ENCODE measurements at regions not wholly inside any gene's neighbourhood (a gene's known extent, or its start where the extent isn't known, plus 50 kb on each side); places are given as distances from the start of the nearest gene placed in this dataset.
"Not testable (repeated sequence)": the region's sequence is repeated elsewhere in the genome, so short reads cannot be mapped to it uniquely, and the experiment has no call there.

DNA sequence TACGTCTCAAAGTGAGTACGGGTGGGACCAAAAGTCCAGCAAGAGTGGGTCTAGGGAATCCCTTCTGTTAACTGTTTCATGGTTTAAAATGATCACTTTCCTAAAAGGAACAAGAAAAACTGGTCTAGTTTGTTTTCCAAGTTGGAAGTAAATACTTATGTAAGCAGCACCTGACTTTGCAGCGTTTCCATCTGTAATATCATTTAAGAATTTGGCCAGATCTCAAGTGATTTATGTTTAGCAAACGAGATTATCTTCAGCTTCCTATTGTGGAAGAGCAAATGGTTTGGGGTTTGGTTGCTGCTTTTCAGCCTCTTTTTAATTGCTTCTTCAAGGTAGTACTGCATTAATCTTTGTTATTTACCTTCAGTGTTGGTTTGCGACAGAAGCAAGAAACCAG is 50.4 kb downstream of the FHIP1A start:
- DNase-seq: no peak

DNA sequence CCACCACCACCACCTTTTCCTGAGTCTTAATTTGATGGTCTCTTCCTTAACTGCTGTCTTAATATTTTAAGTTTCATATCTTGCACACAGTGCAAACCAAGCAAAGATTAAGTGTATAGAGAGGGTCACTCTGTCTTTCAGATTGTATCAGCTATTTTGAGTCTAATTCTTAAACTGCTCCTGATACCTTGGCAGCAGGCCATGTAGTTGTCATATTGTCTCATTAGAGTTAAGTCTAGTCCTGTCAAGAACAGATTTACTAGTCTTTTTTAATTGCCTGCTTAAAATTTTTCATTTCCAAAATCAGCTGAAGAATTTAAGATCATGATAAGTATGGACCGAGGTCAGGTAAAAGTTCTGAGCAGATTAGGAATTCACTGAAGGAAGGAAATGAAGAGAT is 51.5 kb downstream of the FHIP1A start:
- no peak for DNase-seq

DNA sequence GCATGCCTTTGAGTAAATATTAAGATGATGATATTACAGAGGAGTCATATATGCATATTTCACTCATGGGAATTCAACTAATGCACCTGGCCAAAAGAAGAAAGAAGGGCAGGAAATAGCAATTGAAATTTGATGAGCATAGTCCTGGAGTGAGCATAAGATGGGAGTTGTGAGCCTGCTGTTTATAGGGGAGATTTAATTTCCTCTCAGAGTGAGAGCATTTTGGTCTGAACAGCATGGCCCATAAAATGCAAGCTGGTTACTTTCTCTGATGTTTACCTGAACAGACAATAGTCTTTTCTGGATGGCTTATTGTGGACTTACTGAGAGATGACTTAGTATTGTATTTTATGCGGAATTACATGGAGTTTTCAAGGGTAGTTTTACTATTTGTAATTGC is 53.6 kb downstream of the FHIP1A start:
- DNase-seq: no peak

- no peak for DNase-seq
These were observed 60.0 kb downstream of the FHIP1A start for GRCh38 chr4:151468715-151469696.

DNA sequence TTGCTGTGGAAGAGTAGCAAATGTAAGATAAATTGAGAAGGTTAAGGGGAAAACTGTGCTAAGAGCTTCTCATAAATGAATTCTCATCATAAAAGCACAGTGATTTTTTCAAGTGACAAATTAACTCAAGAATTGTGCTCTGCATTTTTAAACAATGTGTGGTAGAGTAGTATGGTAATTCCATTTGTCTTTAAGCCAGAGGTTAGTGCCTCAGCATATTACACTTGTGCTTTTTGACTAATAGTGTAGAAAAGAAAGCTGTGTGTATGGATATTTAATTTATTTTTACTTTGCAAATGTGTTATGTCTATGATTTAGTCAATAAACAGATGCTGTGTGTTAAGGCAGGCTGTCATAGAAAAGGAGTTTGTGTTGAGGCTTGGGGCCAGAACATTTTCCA is 61.0 kb downstream of the FHIP1A start:
- DNase-seq: no peak

GRCh38 chr4:151471728-151472127 is 62.8 kb downstream of the FHIP1A start:
- no peak for DNase-seq

GRCh38 chr4:151472297-151472696 is 63.3 kb downstream of the FHIP1A start:
- no peak for DNase-seq

GRCh38 chr4:151472711-151473110 is 63.7 kb downstream of the FHIP1A start:
- no peak for DNase-seq

GRCh38 chr4:151473521-151474097 is 64.6 kb downstream of the FHIP1A start:
- no peak for DNase-seq

GRCh38 chr4:151475035-151475714 is 66.2 kb downstream of the FHIP1A start:
- DNase-seq: no peak

- no peak for DNase-seq
These were observed 72.8 kb downstream of the FHIP1A start for GRCh38 chr4:151481813-151482212.

GRCh38 chr4:151484396-151485102 is 75.6 kb downstream of the FHIP1A start:
- DNase-seq: peak; percentile 76

- no peak for DNase-seq
These were observed 76.7 kb downstream of the FHIP1A start for GRCh38 chr4:151485541-151486131.

- DNase-seq: peak; percentile 18
These were observed 77.2 kb downstream of the FHIP1A start for GRCh38 chr4:151486168-151486567.

DNA sequence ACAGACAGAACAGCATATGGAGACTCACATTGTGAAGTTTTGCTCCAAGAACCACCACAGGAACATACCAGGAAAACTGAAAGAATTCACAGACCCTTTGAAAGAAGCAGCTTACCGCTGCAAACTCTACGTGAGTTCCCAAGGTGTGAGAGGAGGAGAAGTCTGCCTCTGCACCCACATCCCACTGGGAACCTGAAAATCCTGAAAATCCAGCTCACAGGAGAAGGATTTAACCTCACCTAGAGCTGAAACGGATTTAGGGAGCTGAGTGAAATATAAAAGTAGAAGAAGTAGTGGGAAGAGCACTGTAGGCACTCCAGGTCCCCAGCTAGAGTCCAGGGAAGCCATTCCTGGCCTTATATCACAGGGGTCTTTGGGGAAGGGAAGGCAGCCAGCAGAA is 80.0 kb downstream of the FHIP1A start:
- DNase-seq: no peak

GRCh38 chr4:151489462-151490203 is 80.7 kb downstream of the FHIP1A start:
- DNase-seq: no peak

GRCh38 chr4:151495612-151496011 is 86.6 kb downstream of the FHIP1A start:
- DNase-seq: not testable (repeated sequence)

DNA sequence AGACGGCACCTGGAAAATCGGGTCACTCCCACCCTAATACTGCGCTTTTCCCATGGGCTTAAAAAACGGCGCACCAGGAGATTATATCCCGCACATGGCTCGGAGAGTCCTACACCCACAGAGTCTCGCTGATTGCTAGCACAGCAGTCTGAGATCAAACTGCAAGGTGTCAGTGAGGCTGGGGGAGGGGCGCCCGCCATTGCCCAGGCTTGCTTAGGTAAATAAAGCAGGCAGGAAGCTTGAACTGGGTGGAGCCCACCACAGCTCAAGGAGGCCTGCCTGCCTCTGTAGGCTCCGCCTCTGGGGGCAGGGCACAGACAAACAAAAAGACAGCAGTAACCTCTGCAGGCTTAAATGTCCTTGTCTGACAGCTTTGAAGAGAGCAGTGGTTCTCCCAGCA is 102.6 kb downstream of the FHIP1A start:
- not testable (repeated sequence) for DNase-seq

DNA sequence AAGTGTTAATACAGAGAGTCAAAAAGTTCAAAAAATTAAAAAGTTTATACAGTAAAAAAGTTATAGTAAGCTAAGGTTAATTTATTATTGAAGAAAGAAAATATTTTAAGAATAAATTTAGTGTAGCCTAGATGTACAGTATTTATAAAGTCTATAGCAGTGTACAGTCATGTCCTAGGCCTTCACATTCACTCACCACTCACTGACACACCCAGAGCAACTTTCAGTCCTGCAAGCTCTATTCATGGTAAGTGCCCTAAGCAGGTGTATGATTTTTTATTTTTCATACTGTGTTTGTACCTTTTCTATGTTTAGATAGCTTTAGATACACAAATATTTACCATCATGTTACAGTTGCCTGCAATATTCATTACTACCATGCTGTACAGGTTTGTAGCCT is 108.9 kb downstream of the FHIP1A start:
- DNase-seq: no peak

GRCh38 chr4:151518359-151518758 is 109.4 kb downstream of the FHIP1A start:
- no peak for DNase-seq

DNA sequence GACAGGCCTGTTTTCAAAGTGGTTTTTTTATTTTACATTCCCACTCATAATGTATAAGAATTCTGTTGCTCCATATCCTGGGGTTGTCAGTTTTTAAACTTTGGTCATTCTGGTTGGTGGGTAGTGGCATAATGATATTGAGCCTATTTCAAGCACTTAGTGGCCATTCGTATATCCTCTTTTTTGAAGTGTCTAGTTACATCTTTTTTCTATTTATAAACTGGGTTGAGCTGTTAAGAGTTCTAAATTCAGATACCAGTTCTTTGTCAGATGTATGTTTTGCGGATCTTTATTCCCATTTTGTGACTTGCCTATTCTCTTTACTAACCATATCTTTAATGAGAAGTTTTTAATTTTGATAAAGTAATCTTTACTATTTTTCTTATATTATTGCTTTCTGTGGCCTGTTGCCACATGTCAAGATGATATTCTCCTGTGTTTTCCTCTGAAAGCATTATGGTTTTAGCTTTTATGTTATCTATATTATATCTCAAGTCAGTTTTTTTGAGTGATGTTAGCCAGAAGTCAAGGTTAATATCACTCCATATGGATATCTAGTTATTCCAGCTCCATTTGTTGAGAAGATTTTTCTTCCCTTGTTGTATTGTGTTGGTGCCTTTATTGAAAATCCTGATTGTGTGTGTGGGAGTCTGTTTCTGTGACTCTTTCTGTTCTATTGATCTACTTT is 110.9 kb downstream of the FHIP1A start:
- DNase-seq: no peak

All from HCEC 1CT (cell line).